ENCODE measurements at regions not wholly inside any gene's neighbourhood (a gene's known extent, or its start where the extent isn't known, plus 50 kb on each side); places are given as distances from the start of the nearest gene placed in this dataset.

- no peak overlapping the region for H3K4me3 ChIP-seq (ENCODE audit: low read depth, low read length)
- TF ChIP-seq CTCF (conservative IDR thresholded peaks at IDR 0.05; ENCODE audit: low read depth, low read length), result no peak
- no peak for DNase-seq (ENCODE audit: low read depth)
Measured at GRCh38 chrX:23603501-23603900, 63.8 kb upstream of the PRDX4 start.

- no peak overlapping the region for H3K4me3 ChIP-seq (ENCODE audit: low read depth, low read length)
- DNase-seq (ENCODE audit: low read depth), result no peak
- no peak for TF ChIP-seq CTCF (conservative IDR thresholded peaks at IDR 0.05; ENCODE audit: low read depth, low read length)
Measured at GRCh38 chrX:23610495-23610894, 56.8 kb upstream of the PRDX4 start.

- no peak for DNase-seq (ENCODE audit: low read depth)
- no peak overlapping the region for H3K4me3 ChIP-seq (ENCODE audit: low read depth, low read length)
- TF ChIP-seq CTCF (conservative IDR thresholded peaks at IDR 0.05; ENCODE audit: low read depth, low read length), result no peak
Measured at GRCh38 chrX:23612846-23613245, 54.4 kb upstream of the PRDX4 start.

GRCh38 chrX:23616361-23616760 is 50.9 kb upstream of the PRDX4 start:
- no peak overlapping the region for H3K4me3 ChIP-seq (ENCODE audit: low read depth, low read length)
- peak; percentile 55 for TF ChIP-seq CTCF (conservative IDR thresholded peaks at IDR 0.05; ENCODE audit: low read depth, low read length)
- DNase-seq (ENCODE audit: low read depth), result no peak

Data from epithelial cell of proximal tubule (primary cell).